ENCODE measurements at regions not wholly inside any gene's neighbourhood (a gene's known extent, or its start where the extent isn't known, plus 50 kb on each side); places are given as distances from the start of the nearest gene placed in this dataset.

GRCh38 chr7:25396668-25397067, 168.4 kb upstream of the NPVF start:
- H3K27me3 ChIP-seq, result no peaks in the 10 kb centered on the region
- ATAC-seq, result no peak
- no peak overlapping the region for H3K4me3 ChIP-seq
- H3K9me3 ChIP-seq, result no peaks in the 10 kb centered on the region
- intact Hi-C loops (cut with DNase I; ENCODE audit: low total_unique reads) (no loop called here), in situ Hi-C loops (cut with MboI; ENCODE audit: low sequenced_read_pairs in 4 of 4) (loop anchor here in 3 of 4 donors (10.0 to 25.0 kb wide), 3 partner anchors 158 to 966 kb away; no protein-coding TSS in a partner anchor)
- no peak overlapping the region for H3K27ac ChIP-seq
- no peak for DNase-seq
- TF ChIP-seq POLR2A (IDR thresholded peaks at IDR 0.05) (no peak), CTCF (IDR thresholded peaks at IDR 0.05 in 4 of 5, conservative IDR thresholded peaks at IDR 0.05 in 1 of 5) (no peak)
- no peaks in the 10 kb centered on the region for H3K4me1 ChIP-seq
- no peaks in the 10 kb centered on the region for H3K36me3 ChIP-seq

DNA sequence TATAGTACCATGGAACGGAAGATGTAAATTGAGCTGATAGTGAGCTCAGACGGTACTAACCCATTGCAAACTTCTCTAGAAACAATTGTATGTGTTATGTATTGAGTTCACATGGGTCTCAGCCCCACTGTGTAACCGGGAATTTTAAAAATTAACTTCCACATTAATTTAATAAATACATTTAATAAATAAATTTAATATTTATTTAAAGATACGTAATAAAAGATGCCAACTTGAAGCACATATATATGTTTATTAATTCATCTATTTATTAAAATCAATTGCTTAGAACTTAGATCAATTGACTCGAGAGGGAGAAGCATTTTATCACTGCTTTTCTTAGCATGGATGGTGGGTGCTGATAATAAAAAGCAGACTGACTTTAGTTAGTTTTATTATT, 170.1 kb upstream of the NPVF start:
- intact Hi-C loops (cut with DNase I; ENCODE audit: low total_unique reads), result no loop called here
- Histone ChIP-seq H3K4me3 (no peak overlapping the region), H3K36me3 (no peaks in the 10 kb centered on the region), H3K27me3 (no peaks in the 10 kb centered on the region), H3K9me3 (no peaks in the 10 kb centered on the region), H3K27ac (no peak overlapping the region), H3K4me1 (no peaks in the 10 kb centered on the region)
- no peak for TF ChIP-seq CTCF (IDR thresholded peaks at IDR 0.05 in 4 of 5, conservative IDR thresholded peaks at IDR 0.05 in 1 of 5)
- TF ChIP-seq POLR2A (IDR thresholded peaks at IDR 0.05), result no peak
- ATAC-seq, result no peak
- no peak for DNase-seq
- in situ Hi-C loops (cut with MboI; ENCODE audit: low sequenced_read_pairs in 4 of 4), result loop anchor here in 3 of 4 donors (10.0 to 25.0 kb wide), 3 partner anchors 156 to 964 kb away; no protein-coding TSS in a partner anchor

DNA sequence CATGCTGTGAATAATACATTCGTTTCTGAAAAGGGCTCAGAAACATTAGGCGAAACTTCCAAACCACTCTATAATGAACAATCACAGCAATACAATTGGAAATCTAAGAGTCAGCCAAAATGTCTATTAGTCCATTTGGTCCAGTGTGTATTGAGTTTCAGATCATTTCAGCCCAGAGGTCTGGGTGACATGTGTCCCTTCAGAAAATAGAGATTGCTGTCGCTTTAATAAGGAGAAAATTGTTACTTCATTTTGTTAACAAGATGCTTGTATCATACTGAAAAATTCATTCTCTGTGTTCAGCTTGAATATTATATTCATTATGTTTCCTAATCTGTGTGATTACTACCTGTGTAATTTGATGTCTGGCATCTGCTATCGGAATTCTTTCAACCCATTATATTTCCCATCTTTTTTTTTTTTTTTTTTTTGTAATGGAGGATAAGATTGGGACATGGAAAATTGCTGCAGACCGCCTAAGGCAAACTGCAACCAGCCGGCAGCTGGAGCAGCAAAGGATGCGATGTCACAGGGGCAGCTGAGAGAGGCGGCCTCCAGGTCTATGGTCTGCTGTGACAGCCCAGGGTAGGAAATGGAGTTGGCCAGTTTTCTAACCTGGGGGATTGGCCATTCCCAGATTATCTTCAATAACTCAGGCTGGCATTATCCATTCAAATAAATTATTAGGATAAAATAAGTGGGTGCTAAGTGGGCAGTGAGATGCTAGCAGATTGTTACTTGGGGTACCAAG, 170.9 kb upstream of the NPVF start:
- in situ Hi-C loops (cut with MboI; ENCODE audit: low sequenced_read_pairs in 4 of 4) (loop anchor here in 3 of 4 donors (10.0 to 25.0 kb wide), 3 partner anchors 156 to 963 kb away; no protein-coding TSS in a partner anchor), intact Hi-C loops (cut with DNase I; ENCODE audit: low total_unique reads) (no loop called here)
- Histone ChIP-seq H3K27me3 (no peaks in the 10 kb centered on the region), H3K4me1 (no peaks in the 10 kb centered on the region), H3K27ac (no peak overlapping the region), H3K9me3 (no peaks in the 10 kb centered on the region), H3K36me3 (no peaks in the 10 kb centered on the region), H3K4me3 (no peak overlapping the region)
- TF ChIP-seq POLR2A (IDR thresholded peaks at IDR 0.05) (no peak), CTCF (IDR thresholded peaks at IDR 0.05 in 4 of 5, conservative IDR thresholded peaks at IDR 0.05 in 1 of 5) (no peak)
- DNase-seq (no peak), ATAC-seq (no peak)

DNA sequence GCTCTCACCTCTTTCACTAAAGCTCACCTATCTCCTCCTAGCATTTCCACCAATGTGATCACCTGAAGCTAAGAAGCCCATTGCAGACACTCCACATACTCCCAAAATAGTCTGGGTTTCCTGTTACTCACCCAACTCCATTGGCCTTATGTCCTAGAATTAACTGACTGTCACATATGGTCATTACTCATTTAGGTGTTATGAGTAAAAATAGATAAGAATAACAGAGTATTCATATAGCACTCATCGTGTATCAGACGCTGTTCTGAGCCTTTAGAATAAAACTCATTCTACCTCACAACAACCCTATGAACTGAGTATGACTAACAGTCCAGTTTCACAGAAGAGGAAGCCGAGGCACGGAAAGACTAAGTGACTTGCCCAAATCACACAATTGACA, 174.2 kb upstream of the NPVF start:
- in situ Hi-C loops (cut with MboI; ENCODE audit: low sequenced_read_pairs in 4 of 4), result no loop called here
- H3K27ac ChIP-seq, result no peak overlapping the region

More for the DNA sequence above, 174.2 kb upstream of the NPVF start:
- TF ChIP-seq CTCF (IDR thresholded peaks at IDR 0.05 in 4 of 5, conservative IDR thresholded peaks at IDR 0.05 in 1 of 5) (no peak), POLR2A (IDR thresholded peaks at IDR 0.05) (no peak)
- no peak overlapping the region for H3K4me3 ChIP-seq
- intact Hi-C loops (cut with DNase I; ENCODE audit: low total_unique reads), result no loop called here
- ATAC-seq, result peak in 1 of 2 donors; percentile 39
- H3K9me3 ChIP-seq, result no peaks in the 10 kb centered on the region
- DNase-seq, result no peak
- H3K4me1 ChIP-seq, result no peaks in the 10 kb centered on the region
- H3K27me3 ChIP-seq, result no peaks in the 10 kb centered on the region
- no peaks in the 10 kb centered on the region for H3K36me3 ChIP-seq

All from gastrocnemius medialis (tissue), 4 donors.